GM12872 (cell line): ENCODE measurements at regions not wholly inside any gene's neighbourhood (a gene's known extent, or its start where the extent isn't known, plus 50 kb on each side); places are given as distances from the start of the nearest gene placed in this dataset.

Experiments
- TF ChIP-seq, protein P1 (sequence below): IDR thresholded peaks from 3 replicates; pipeline ENCODE4 v1.5.1; 2011; ENCODE audit warnings: low read depth, mild to moderate bottlenecking, low read length, moderate library complexity; ENCODE audit not compliant: insufficient read depth

DNA sequence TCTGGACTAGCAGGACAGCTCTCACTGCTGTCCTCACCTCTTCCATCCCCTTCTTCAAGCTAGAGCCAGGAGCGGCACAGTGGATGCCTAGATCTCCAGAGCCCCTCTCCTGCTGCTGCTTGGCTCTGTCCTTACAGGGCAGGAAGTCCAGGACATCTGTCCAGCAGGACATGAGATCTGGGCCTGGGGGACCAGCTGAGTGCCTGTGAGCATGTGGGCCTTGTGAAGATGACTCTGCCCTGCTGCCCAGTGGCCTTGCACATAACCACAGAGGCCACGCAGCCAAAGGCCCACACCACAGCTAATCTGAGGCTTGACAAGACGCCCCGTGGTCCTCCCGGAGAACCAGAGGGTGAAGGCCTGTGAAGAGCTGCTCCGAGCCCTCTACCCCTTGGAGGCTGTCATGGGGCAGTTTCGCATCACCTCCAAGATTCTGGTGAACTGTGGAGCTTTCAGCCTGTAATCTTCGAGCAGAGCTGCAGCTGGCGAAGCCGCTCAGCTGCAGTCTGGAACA is 516.7 kb upstream of the HS6ST1 start:
- TF ChIP-seq, protein P1, sequence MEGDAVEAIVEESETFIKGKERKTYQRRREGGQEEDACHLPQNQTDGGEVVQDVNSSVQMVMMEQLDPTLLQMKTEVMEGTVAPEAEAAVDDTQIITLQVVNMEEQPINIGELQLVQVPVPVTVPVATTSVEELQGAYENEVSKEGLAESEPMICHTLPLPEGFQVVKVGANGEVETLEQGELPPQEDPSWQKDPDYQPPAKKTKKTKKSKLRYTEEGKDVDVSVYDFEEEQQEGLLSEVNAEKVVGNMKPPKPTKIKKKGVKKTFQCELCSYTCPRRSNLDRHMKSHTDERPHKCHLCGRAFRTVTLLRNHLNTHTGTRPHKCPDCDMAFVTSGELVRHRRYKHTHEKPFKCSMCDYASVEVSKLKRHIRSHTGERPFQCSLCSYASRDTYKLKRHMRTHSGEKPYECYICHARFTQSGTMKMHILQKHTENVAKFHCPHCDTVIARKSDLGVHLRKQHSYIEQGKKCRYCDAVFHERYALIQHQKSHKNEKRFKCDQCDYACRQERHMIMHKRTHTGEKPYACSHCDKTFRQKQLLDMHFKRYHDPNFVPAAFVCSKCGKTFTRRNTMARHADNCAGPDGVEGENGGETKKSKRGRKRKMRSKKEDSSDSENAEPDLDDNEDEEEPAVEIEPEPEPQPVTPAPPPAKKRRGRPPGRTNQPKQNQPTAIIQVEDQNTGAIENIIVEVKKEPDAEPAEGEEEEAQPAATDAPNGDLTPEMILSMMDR = no peak

DNA sequence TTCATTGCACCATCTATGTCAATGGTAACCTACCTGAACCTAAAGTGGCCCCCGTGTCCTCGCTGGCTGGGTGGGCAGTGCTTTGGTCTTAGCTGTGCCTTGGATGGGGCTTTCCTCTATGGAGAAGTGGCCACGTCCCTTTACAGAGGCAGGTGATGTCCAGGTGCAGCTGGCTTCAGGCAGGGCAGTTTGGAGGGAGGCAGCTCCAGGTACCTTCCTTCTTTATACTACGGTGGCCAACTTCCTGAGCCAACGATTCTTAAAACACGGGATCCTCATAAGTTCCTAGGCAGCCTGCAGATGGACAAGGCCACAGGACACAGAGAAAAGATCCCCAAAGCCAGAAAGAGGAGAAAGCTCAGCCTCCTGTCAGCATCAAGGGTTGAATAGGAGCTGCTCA is 517.3 kb upstream of the HS6ST1 start:
- TF ChIP-seq, protein P1 = no peak

DNA sequence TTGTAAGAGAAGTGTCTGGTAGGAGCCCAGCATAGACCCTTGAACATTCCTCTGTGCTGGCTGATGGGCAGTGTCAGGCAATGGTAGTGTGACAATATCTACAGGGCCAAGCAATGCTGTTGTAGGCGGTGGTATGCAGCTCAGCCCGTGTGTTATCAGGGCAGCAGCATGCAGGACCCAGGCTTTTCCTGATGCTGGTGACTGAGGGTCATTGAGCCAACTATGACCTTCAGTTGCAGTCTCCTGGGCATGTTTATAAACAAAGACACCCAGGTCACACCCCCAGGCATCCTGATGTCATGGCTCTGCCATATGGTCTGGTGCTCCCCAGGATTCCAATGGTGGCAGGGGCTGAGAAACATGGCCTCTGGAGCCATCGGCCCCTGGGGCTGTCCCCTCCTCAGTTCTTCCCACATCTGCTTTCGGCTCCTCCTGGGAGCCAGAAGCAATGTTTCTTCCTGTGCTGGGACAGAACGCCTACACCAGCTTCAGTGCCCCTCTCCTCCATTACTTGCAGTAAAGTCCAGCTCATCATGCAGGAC is 518.0 kb upstream of the HS6ST1 start:
- TF ChIP-seq, protein P1 = no peak

DNA sequence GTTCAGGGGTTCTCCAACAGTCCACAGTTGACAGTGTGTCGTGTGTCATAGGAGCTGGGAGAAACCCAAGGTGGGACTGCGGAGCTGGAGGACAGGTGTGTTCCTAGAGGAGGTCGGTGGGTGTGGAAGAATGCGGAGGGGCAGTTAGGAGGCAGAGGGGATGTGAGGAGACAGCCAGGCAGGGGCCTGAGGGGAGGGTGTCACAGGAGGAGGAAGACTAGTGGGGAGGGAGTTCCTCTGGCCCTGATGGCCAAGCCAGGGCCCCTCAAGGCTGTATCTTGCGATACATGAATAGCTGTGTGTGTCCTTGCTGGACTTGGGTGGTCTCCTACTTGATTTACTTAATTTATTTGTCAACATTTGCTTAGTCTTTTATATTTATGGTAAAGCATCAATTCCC is 519.6 kb upstream of the HS6ST1 start:
- TF ChIP-seq, protein P1 = no peak

DNA sequence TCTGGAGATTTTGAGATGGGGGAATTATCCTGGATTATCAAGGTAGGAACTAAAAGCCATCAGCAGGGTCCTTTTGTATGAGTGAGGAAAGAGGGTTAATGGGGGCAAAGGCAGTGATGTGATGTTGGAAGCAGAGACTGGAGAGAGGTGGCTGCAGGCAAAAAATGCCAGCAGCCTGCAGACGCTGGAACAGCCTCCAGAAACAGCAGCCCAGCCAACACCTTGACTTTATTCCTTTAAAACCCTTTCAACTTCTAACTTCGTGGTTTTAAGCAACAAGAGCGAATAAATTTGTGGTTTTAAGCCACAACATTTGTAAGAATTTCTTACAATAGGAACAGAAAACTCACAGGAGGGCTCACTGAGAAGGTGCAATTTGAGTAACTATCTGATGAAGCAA is 523.1 kb upstream of the HS6ST1 start:
- TF ChIP-seq, protein P1 = no peak

DNA sequence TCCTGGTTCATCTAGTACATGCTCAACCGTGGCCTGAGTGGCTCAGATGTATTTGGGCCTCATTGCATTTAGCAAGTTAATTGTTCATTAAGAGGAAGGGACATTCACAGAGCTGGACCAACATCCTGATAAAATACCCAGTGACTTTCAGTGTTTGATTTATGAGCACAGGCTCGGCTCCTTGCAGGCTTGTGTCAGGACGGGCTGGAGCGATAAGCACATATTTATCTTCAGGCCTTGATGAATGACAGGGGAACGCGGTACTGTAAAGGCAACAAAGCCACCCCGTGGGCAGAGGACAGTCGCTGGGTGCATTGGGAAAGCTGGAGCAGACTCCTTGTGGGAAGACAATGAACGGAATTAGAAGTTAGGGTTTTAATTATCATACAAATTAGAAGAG is 548.6 kb upstream of the HS6ST1 start:
- TF ChIP-seq, protein P1 = no peak

DNA sequence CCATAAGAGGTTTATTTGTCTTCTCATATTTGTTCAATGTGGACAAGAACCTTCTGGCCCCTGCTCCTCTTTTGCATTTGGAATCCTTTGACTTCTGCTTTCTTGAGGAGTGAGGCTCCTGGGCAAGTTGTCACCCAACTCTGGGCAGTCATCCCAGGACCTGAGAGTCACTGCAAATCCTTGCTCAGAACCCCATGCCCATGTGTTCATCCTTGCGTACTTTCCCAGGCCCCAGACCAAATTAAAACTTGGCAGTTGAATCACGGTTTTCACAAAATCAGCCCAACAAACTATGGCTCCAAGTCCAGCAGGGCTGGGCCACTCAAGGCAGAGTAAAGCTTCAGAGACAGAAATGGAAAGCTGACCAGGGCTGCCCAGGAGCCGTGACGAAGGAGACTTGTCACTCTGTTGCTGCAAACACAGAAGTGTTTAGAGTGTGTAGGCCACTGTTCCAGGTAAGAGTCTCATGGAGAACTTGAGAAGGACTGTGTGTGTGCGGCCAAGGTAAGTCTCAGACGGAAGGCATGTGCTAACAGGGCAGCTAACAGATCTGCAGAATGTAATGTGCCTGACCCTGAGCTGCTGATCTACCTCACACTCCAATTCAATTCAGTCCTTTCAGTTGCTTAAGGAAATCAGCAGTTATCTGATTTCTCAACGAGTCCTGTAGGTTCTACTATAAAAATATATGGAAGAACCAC is 549.4 kb upstream of the HS6ST1 start:
- TF ChIP-seq, protein P1 = no peak
